ENCODE measurements at regions not wholly inside any gene's neighbourhood (a gene's known extent, or its start where the extent isn't known, plus 50 kb on each side); places are given as distances from the start of the nearest gene placed in this dataset.
"Not testable (repeated sequence)": the region's sequence is repeated elsewhere in the genome, so short reads cannot be mapped to it uniquely, and the experiment has no call there.

DNA sequence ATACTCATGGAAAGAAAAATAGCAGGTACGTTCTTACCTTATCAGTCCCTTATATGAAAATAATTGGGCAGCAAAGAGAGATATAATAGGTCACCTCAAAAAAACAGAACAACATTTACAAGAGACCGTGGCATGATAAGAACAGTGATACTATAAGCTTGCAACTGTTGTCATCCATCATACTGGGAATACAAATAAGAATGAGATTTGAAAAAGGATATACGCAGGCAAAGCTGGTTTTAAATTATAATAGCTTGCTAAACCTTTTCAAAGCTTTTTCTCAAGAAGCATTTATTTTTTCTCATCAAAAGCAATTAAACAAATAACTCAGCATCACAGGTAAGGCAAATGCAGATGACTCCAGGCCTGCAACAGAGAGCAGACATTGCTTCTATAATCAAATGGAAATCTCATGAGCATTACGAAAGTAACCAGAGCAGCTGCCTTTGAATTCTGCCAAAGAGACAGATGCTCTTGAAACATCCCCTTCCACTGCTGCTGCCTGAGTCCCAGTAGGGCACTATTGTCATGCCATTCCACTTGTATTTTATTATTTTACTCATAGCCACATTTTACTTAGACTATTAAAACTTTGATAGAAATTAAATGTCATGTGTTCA lies 620.6 kb upstream of the GNPDA2 start:
- no peak for DNase-seq

DNA sequence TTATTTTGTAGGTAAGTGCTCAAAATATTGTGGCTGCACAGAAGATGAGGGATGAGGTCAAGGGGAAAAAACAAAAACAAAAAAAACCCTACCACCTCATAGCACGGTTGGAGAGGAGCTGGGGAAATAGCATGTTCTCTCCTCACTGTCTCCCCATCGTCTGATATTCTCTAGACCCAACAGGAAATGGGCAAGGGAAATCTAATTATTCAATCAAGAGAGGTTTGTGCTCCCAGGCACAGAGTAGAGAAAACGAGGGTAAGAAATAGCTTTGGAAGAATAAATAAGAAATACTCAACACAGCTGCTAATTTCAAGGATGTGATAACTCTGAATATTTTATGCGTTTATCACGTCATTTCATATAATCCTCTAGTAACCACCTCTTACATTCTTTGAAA lies 619.2 kb upstream of the GNPDA2 start:
- DNase-seq: no peak

DNA sequence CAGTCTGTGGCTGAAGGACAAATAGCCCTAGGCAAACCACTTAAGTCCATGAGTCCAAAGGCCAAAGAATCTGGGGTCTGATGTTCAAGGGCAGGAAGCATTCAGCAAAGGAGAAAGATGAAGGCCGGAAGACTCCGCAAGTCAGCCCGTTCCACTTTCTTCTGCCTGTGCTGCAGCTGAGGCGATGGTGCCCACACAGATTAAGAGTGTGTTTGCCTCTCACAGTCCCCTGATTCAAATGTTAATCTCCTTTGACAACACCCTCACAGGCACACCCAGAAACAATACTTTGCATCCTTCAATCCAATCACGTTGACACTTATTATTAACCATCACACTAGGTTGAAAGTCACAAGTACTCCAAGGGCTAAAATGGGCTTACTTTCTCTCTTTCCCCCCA lies 605.4 kb upstream of the GNPDA2 start:
- no peak for DNase-seq

DNA sequence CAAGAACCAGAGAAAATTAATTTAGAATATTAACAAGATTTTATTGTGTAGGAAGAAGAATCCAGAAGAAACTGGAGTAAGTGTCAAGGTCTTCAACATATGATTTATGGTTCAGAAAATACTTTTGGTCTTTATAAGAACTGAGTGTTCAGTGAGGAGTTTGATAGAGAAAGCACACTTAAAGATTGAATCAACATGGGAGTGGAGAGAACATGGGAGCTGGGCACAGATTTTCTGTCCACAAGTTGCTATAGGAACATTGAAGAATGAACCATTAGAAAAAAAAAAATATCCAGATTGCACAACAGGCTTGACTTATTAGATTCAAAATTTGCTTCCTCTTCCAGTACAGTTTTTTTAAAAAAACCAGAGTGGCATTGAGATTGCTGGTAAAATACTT lies 601.2 kb upstream of the GNPDA2 start:
- no peak for DNase-seq

DNA sequence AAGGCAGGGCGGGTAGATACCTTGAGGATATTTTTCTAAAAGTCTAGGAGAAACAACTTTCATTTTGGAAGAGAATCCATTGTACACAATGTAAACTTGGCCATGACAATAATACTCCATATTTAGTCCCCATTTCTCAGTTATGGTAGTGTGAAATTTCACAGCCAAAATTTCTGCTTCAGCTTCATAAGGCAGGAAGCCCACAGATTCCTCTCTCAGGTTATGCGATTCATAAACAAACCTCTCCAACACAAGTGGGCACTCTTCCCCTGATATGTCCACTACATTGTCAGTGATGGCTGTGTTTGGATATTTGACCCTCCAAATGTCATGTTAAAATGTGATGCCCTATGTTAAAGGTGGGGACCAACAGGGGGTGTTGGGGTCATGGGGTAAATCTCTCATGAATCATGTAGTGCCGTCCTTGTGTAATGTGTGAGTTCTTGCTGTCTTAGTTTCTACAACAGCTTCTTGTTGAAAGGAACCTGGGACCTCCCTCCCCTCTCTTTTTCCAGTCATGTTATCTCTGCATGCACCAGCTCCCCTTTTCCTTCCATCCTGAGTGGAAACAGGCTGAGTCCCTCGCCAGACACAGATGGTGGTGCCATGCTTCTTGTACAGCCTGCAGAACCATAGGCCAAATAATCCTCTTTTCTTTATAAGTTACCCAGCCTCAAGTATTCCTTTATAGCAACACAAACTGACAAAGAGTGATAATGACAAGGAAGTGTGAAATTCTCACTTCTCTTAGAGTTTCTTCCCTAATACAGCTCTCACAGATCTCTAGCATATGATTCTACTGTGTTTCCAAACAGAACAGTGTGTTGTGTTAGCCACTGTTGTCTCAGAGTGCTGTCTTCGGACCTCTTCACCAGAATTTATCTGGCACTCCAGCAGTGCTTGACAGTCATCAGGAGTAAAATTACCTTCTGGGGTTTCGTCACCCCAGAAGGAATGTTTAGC lies 598.4 kb upstream of the GNPDA2 start:
- no peak for DNase-seq

DNA sequence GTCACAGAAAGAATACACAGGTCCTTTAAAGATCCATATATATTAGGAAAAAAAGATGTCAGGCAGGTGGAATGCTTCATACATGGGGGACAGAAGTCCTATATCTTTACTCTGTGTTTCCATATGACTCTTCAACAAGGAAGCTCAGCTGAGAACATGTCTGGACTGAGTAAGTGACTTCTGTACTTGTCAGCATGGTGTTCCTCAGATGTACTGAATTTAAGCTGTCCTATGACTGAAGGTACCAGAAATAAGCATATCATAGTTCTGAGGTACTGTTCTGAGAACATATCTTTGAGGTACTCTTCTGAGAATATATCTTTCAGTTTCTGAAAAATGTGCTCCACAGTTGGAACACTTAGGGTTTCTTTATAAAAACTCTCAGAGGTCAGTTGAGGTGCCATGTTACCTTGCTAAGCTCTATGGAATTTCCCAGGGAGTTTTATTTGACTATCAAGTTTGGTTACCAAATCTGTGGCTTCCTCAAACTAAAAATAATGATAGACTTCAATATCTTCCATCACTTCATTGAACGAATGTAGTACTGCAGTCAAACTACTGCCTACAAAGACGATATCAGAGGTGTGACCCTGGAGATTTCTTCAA lies 597.2 kb upstream of the GNPDA2 start:
- DNase-seq: no peak

DNA sequence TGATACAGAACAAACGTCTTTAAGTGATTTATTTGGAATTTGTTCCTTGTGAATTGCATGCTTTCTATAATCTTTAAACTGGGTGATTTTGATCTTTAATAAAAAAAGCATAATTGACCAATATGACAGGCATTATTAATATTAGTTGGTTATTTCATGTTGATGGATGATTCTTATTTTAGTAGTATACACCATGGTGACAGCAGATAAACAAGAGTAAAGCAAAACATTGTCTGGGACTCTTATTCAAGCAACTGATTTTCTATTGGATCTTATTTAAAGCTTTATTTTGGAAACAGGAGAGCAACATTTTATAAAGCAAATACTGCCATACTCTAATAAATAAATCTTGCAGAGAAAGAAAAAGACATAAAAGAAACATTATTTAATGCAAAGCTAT lies 591.4 kb upstream of the GNPDA2 start:
- no peak for DNase-seq

DNA sequence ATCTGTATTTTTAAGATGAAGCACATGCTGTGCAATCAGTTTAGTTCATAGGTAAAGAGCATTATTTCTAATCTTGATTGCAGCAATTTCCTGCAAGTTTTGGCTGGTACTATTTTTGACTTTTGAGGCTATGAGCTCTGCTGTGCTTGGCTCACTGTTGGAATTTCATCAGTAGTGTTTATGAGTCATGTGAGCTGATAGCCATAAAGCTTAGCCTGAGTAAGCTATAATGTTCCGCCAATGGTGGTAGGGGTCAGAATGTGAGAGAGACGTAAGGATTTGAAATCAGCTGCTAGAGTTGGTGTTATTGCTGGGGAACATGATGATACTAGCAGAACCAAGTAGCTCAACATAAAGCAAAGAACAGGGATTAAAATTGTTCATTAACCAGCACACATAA lies 590.9 kb upstream of the GNPDA2 start:
- peak; percentile 0 for DNase-seq

DNA sequence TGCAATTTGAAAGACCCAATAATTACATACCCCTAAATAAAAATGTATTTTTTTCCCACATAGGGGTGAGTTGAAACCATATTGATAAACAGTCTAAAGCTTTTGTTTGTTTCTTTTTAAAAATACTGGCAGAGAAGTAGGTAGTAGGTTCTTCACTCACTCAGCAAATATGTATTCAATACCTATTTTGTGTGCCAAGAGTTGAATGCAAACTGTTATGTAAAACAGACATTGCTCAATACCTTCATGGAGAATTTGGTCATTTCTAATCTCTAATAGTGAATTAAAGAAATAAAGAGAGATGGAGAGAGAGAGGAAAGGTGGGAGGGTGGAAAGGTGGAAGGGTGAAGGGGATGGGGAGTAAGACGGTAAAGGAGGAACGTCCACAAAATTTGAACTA lies 589.9 kb upstream of the GNPDA2 start:
- no peak for DNase-seq

DNA sequence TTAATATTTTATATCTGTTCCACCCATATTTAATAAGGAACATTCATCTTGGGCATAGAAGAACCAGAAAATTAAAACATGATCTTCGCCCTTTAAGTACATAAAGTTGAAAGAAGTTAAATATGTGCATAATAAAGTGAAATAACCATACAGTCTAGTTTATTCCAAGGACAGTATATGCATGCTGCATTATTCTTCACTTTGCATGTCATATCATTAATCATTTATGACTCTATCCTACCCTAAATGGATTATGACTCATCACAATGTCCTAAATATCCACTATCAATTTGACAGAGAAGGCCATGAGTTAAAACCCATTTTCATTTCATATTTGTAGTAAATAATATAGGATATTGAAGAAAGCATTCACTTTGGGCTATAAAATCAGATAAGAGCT lies 576.5 kb upstream of the GNPDA2 start:
- DNase-seq: no peak

DNA sequence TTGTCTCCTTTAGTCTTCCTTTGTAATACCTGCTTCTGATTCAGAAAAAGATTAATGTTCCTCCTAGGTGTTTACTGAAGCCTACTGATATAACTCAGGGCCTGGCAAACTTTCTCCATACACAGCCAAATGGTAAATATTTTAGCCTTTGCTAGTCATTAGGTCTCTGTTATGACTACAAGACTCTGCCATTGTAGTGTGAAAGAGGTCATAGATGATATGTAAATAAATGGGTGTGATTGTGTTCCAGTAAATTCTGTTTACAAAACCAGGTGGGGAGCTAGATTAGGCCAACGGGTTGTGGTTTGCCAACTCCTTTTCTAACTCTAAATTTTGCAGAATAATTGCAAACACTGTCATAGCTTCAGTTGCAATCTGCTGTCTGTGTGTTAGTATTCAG lies 568.1 kb upstream of the GNPDA2 start:
- no peak for DNase-seq

DNA sequence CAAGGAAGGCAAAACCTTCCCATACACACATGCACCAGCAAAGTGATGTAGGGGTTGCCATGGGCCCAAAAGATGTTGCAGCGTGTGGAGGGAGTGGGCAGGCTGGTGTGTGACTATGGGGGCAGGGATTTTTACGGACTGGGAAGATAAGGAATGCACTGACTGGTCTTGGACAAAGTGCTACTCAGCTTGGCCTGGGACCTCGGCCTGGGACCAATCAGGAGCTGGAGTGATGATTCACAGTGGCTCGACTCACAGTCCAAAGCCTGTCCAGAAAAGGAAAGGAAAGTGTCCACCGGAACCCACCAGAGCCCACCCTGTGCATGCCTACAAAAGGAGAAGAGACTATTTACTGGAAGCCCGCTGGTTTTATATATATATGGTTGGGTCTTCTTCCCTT lies 567.0 kb upstream of the GNPDA2 start:
- no peak for DNase-seq

DNA sequence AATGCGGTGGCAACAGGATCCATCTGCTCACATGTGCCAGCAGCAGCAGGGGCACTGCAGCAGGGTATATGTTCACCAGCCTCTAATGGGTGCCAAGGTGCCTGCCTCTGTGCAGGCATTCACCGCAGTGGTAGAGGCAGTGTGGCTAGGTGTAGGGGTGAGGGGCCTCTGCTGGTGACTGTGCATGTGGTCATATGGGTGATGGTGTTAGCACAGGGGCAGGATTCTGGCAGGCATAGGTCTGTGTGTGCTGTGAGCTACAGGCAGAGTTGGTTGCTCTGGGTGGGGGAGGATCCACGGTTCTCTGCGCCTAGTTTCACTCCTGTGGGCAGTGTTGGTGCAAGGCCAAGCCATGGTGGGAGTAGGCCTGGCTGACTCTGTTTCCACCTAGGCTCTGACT lies 566.5 kb upstream of the GNPDA2 start:
- no peak for DNase-seq

DNA sequence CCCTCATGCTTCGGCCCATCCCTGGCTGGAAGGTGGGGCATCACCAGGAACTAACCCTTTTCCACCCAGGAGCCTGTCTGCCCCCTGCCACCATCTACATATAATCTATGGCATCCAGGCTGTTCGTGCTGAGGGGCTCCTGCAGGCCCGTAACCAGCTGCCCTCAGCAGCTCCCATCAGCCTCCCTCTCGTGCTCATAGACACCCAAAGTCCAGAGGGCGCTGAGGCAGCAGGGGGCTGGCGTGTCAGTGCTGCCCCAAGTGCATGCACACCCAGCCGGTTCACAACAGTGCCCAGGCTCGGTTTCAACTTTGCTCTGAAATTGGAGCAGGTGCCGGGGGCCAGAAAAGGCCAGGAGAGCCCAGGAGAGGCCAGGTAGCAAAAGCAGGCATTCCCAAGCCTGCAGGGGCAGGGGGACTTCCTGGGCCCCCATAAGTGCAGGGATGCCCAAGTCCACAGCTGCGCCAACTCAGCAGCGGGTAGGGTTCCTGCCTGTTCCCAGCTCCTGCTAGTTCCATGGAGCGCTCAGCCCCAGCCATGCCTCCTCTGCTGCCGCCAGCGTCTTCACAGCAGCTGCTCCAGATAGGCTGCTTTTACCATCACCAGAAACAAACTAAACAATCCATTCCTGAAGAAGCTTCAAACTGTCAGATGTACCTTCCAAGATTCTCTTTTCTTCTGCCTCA lies 558.2 kb upstream of the GNPDA2 start:
- no peak for DNase-seq

DNA sequence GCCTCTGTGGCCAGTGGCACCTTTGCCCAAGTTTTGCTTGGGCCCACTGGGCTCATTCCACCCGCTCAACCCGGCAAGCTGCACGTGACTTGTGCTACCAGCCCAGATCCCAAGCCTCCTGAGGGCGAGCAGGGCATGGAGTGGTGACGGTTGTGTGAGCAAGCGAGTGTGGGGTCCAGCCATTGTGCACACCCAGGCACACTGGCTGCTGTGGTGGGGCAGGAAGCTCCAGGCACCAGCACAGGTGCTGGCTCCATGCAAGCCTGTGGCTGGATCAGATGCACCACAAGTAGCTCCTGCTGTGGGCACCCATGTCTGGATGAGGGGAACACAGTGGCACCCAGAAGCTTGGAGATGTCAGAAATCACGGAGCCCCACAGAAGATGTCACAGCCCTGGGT lies 557.0 kb upstream of the GNPDA2 start:
- no peak for DNase-seq

DNA sequence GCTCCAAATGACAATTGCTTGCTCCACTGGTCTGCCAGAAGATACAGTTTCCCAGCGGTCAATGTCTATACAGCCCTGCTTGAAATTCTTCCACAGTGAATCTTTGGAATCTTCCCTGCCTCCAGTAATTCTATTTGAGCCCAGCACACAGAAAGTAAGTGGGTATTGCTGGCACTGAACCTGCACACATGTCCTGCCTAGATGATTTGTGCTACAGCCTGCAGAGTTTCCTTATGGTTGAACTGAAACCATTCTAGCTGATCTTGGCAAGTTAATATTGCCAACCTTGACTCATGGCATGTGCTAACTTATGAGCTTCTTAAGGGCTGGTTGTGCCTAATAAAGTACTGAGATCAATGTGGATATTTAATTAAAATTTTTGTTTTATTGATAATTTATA lies 553.8 kb upstream of the GNPDA2 start:
- no peak for DNase-seq

DNA sequence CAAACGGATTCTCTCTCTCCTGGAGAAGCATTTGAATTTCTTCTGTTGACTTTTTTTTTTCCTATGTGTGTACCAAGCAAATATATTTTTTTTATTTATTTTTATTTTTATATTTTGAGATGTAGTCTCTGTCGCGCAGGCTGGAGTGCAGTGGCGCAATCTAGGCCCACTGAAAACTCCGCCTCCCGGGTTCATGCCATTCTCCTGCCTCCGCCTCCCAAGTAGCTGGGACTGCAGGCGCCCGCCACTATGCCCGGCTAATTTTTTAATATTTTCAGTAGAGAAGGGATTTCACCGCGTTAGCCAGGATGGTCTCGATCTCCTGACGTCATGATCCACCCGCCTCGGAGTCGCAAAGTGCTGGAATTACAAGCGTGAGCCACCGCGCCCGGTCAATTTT lies 549.5 kb upstream of the GNPDA2 start:
- DNase-seq: no peak

DNA sequence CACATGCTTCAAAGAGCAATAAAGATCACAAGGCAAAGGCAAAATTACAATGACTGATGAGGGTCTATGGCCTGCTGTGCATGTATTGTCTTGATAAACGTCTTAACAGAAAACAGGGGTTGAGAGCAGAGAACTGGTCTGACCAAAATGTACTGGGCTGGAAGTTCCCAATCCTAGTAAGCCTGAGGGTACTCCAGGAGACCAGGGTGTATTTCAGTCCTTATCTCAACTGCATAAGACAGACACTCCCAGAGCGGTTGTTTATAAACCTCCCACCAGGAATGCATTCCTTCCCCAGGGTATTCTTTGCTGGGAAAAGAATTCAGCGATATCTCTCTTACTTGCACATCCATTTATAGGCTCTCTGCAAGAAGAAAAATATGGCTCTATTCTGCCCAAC lies 521.8 kb upstream of the GNPDA2 start:
- not testable (repeated sequence) for DNase-seq

DNA sequence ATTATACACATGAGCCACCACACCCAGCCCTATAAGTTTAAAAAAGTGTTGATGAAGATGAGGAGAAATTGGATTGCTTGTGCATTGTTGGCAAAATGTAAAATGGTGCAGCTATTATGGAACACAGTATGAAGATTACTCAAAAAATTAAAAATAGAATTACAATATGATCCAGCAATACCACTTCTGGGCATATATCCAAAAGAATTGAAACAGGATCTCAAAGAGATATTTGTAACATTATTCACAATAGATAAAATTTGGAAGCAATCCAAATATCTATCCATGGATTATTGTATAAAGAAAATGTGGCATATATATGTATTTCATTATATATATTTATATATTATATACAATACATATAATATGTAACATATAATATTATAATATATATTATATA lies 515.6 kb upstream of the GNPDA2 start:
- no peak for DNase-seq

DNA sequence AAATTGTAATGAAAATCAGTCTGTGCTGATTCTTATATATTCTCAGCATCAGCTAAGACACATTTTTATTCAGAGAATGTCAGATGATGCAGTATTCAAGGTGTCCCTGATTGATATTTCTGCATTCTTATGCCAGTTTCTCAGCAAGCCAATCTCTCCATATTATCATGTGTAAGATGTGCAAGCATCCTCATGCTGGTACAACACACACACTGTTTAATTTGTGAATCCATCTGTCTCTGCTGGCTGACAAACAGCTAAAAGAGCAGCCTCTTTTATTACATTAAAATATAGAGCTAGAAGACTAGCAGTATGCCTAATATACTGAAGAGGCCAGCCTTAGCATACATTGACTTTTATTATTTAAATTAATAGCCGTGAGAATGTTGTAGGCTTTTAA lies 502.9 kb upstream of the GNPDA2 start:
- DNase-seq: no peak

DNA sequence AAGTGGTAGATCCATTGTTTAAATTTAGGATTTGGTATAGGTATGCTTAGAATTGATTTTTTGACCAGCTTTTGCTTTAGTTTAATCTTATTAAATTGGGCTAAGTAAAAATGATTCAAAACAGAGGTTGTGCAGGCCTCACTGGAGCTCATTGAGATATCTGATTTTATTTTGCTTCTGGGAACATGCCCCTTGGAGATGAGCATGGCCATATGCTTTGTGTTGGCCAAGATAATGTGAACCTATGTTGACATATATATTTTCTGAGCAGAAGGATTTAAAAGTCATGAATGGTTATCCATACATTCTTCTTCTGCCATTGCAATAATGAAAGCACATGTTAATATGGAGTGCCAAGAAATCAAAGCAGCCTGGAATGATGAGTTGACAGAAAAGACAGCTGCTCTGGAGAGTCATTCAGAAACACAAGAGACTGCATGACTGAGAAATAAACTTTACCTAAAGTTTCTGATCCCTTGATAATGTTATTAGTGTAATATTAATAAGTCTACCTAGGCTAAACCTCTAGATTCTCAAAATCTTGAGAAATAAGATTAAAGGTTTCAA lies 489.7 kb upstream of the GNPDA2 start:
- no peak for DNase-seq

DNA sequence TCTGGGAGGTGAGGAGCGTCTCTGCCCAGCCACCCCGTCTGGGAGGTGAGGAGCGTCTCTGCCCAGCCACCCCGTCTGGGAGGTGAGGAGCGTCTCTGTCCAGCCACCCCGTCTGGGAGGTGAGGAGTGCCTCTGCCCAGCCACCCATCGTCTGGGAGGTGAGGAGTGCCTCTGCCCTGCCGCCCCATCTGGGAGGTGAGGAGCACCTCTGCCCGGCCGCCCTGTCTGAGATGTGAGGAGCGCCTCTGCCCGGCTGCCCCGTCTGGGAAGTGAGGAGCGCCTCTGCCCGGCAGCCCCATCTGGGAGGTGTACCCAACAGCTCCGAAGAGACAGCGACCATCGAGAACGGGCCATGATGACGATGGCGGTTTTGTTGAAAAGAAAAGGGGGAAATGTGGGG lies 482.1 kb upstream of the GNPDA2 start:
- not testable (repeated sequence) for DNase-seq

DNA sequence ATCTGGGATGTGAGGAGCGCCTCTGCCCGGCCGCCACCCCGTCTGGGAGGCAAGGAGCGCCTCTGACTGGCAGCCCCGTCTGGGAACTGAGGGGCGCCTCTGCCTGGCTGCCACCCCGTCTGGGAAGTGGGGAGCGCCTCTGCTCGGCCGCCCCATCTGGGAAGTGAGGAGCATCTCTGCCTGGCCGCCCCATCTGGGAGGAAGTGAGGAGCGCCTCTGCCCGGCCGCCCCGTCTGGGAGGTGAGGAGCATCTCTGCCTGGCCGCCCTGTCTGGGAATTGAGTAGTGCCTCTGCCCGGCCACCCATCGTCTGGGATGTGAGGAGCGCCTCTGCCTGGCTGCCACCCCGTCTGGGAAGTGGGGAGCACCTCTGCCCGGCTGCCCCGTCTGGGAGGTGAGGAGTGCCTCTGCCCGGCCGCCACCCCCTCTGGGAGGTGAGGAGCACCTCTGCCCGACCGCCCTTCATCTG lies 481.5 kb upstream of the GNPDA2 start:
- not testable (repeated sequence) for DNase-seq

All from fibroblast of upper back skin (primary cell).